Lung (tissue), 11 donors: ENCODE measurements at regions not wholly inside any gene's neighbourhood (a gene's known extent, or its start where the extent isn't known, plus 50 kb on each side); places are given as distances from the start of the nearest gene placed in this dataset.

Source experiments
- ATAC-seq: fragments of 200-7000 bp; cut with Tn5 transposase; one replicate; pipeline ENCODE4 v1.9.1; 2020; ENCODE audit warnings: moderate number of reproducible peaks; ENCODE audit not compliant: insufficient read depth, low FRiP score
- DNase-seq, 3 donors: peaks; one replicate each; pipeline ENCODE4 v3.0.0-alpha.2; 2013 to 2017
- H3K27ac ChIP-seq, 2 donors: one replicate each; pipeline ENCODE4 v1.5.1; 2013; ENCODE audit warnings: mild to moderate bottlenecking in 2 of 2, moderate library complexity in 2 of 2, control low read depth in 1 of 2, inconsistent platforms in 1 of 2, low read depth in 1 of 2, low read length in 1 of 2
- H3K27me3 ChIP-seq, 3 donors: one replicate each; pipeline ENCODE4 v1.5.1; 2013; ENCODE audit warnings: low read length in 2 of 3; ENCODE audit not compliant: control insufficient read depth in 3 of 3, insufficient read depth in 3 of 3
- H3K36me3 ChIP-seq, 4 donors: one replicate each; pipeline ENCODE4 v1.5.1; 2013; ENCODE audit warnings: low read length in 4 of 4, mild to moderate bottlenecking in 1 of 4, moderate library complexity in 1 of 4; ENCODE audit not compliant: control insufficient read depth in 4 of 4, insufficient read depth in 4 of 4
- H3K4me1 ChIP-seq, 5 donors: one replicate each; pipeline ENCODE4 v1.5.1; 2013; ENCODE audit warnings: low read length in 5 of 5, mild to moderate bottlenecking in 2 of 5, moderate library complexity in 1 of 5; ENCODE audit not compliant: control insufficient read depth in 5 of 5, insufficient read depth in 5 of 5
- H3K4me3 ChIP-seq: one replicate; pipeline ENCODE4 v1.5.1; 2013; ENCODE audit warnings: mild to moderate bottlenecking, control low read depth, moderate library complexity
- H3K9ac ChIP-seq, 2 donors: one replicate each; pipeline ENCODE4 v1.5.1; 2013; ENCODE audit warnings: low read length in 2 of 2, control low read depth in 1 of 2; ENCODE audit not compliant: insufficient read depth in 1 of 2
- H3K9me3 ChIP-seq, 4 donors: one replicate each; pipeline ENCODE4 v1.5.1; 2013; ENCODE audit warnings: low read length in 3 of 4, mild to moderate bottlenecking in 1 of 4, moderate library complexity in 1 of 4; ENCODE audit not compliant: control insufficient read depth in 4 of 4, insufficient read depth in 3 of 4
- whole genome bisulfite sequencing, 2 donors: extraction: QIAGEN DNeasy Blood & Tissue Kit; methylation state at CpG; one replicate each; pipeline ENCODE4 v1.1.7; 2013; 5-methylcytosine and 5-hydroxymethylcytosine counted together
- TF ChIP-seq, protein P1 (sequence below): IDR thresholded peaks from 2 replicates; pipeline ENCODE4 v1.5.1; 2012; ENCODE audit warnings: mild to moderate bottlenecking; ENCODE audit errors: control extremely low read depth, extremely low read depth
- donor health status: control.
- donor health status: control.
- donor health status: Bipolar disorder and iron deficiency.
- donor health status: healthy.
- donor health status: DM: yes; HTN: yes; CAD: no.

DNA sequence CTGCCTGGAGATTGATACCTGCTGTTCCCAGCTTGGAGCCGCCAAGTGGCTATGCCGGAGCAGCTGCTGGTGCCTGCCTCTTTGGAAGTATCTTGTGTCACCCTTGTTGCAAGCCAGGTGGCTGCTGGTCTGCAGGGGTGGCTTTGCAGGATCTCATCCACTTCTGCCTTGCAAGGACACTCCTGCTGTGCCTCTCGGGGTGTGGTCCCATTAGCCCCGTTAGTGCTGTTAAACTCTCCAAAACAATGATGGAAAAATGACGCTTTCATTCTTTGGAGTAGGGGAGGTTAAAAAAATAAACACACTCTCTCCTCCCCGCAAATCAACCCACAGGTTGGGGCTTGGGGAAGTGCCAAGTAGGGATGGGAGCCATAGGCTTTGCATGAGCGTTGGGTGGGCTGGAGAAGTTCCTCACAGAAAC, 352.8 kb downstream of the RNF144A start:
- WGBS, 2 donors, result 78 to 87% methylated on average over 7 of the region's 7 CpGs
- no peak overlapping the region for H3K27ac ChIP-seq
- peaks cover 0 to 4% (median 0%) of the 10 kb centered on the region in 4 donors for H3K9me3 ChIP-seq
- H3K9ac ChIP-seq, result no peak overlapping the region
- TF ChIP-seq, protein P1, sequence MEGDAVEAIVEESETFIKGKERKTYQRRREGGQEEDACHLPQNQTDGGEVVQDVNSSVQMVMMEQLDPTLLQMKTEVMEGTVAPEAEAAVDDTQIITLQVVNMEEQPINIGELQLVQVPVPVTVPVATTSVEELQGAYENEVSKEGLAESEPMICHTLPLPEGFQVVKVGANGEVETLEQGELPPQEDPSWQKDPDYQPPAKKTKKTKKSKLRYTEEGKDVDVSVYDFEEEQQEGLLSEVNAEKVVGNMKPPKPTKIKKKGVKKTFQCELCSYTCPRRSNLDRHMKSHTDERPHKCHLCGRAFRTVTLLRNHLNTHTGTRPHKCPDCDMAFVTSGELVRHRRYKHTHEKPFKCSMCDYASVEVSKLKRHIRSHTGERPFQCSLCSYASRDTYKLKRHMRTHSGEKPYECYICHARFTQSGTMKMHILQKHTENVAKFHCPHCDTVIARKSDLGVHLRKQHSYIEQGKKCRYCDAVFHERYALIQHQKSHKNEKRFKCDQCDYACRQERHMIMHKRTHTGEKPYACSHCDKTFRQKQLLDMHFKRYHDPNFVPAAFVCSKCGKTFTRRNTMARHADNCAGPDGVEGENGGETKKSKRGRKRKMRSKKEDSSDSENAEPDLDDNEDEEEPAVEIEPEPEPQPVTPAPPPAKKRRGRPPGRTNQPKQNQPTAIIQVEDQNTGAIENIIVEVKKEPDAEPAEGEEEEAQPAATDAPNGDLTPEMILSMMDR, result no peak
- DNase-seq, result no peak
- no peak overlapping the region for H3K4me3 ChIP-seq
- no peak for ATAC-seq
- H3K36me3 ChIP-seq, result no peaks in the 10 kb centered on the region
- no peaks in the 10 kb centered on the region for H3K4me1 ChIP-seq
- peaks cover 0 to 2% (median 0%) of the 10 kb centered on the region in 3 donors for H3K27me3 ChIP-seq

DNA sequence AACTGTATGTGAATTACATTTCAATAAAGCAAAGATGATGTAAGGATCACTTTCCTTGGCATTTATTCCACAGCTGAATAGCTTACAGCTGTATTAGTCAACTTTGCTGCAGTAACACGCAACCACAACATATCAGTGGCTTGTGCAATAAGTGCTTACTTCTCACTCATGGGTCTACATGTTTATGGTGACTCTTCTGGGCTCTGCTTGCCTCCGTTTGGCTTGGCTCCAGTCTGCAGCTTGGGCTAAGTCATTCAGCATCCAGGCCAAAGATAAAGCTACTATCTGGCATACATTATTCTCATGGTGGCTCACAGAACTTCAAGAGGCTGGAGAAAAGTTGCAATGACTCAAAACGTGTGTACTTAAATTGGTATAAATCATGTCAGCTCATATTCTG, 355.0 kb downstream of the RNF144A start:
- Histone ChIP-seq H3K27me3 (no peaks in the 10 kb centered on the region), H3K9ac (no peak overlapping the region), H3K36me3 (no peaks in the 10 kb centered on the region), H3K9me3 (peaks cover 0 to 4% (median 0%) of the 10 kb centered on the region in 4 donors), H3K27ac (no peak overlapping the region), H3K4me1 (no peaks in the 10 kb centered on the region), H3K4me3 (no peak overlapping the region)
- ATAC-seq (no peak), DNase-seq (peak in 2 of 3 donors; percentile 30 to 53)
- TF ChIP-seq, protein P1, result no peak
- 52 to 62% methylated on average over 3 of the region's 3 CpGs for WGBS, 2 donors

DNA sequence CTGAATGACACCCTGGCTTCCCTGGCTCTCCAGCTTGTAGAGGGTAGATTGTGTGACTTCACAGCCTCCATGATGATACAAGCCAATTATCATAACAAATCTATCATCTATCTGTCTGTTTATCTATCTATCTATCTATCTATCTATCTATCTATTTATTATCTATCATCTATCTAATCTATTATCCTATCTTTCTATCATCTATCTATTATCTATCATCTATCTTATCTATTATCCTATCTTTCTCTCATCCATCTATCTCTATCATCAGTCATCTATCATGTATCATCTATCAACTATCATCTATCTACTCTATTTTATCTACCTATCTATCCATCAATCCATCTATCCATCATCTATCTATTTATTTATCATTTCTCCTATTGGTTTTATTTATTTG, 361.8 kb downstream of the RNF144A start:
- TF ChIP-seq, protein P1, result no peak
- peaks cover 0 to 10% (median 0%) of the 10 kb centered on the region in 5 donors for H3K4me1 ChIP-seq
- ATAC-seq (no peak), DNase-seq (no peak)
- H3K36me3 ChIP-seq, result no peaks in the 10 kb centered on the region
- H3K4me3 ChIP-seq, result no peak overlapping the region
- H3K9me3 ChIP-seq, result no peaks in the 10 kb centered on the region
- H3K27ac ChIP-seq, result no peak overlapping the region
- H3K27me3 ChIP-seq, result no peaks in the 10 kb centered on the region
- no peak overlapping the region for H3K9ac ChIP-seq

DNA sequence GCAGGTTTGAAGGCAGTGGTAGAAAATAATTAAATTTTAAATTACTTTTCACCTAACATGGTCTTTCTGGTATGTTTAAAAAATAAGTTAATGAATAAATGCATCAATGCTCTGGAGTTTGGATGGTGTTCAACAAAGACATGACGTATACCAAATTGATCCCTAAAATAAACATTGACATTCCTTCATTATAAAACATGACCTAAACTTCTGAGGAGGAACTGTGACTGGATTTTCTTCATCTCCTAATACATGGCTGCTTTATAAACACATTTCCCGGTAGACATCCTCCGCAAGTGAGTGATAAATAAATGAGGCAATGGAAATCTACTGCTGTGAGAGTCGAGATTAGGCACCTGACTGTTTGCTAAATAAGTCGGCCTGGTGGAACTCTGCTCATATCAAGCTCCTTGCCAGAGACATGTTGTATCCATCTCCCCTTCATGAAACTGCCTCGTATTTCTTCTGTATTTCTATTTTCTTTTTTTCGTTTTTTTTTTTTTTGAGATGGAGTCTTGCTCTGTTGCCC, 362.3 kb downstream of the RNF144A start:
- TF ChIP-seq, protein P1, result no peak
- ATAC-seq (no peak), DNase-seq (no peak)
- Histone ChIP-seq H3K4me1 (peaks cover 0 to 10% (median 0%) of the 10 kb centered on the region in 5 donors), H3K36me3 (no peaks in the 10 kb centered on the region), H3K27ac (no peak overlapping the region), H3K9ac (no peak overlapping the region), H3K9me3 (no peaks in the 10 kb centered on the region), H3K4me3 (no peak overlapping the region), H3K27me3 (no peaks in the 10 kb centered on the region)
- 64 to 77% methylated on average over 7 of the region's 7 CpGs for WGBS, 2 donors
